Ammon's horn (tissue), 1 donor: ENCODE measurements at regions not wholly inside any gene's neighbourhood (a gene's known extent, or its start where the extent isn't known, plus 50 kb on each side); places are given as distances from the start of the nearest gene placed in this dataset.
A peak's percentile ranks its signal among the peaks of the same experiment; 100 is the strongest.
"Not testable (repeated sequence)": the region's sequence is repeated elsewhere in the genome, so short reads cannot be mapped to it uniquely, and the experiment has no call there.

ENCODE experiments used
- DNase-seq: peaks from one replicate; pipeline ENCODE4 v3.0.0-alpha.2; 2016; ENCODE audit warnings: low spot score

DNA sequence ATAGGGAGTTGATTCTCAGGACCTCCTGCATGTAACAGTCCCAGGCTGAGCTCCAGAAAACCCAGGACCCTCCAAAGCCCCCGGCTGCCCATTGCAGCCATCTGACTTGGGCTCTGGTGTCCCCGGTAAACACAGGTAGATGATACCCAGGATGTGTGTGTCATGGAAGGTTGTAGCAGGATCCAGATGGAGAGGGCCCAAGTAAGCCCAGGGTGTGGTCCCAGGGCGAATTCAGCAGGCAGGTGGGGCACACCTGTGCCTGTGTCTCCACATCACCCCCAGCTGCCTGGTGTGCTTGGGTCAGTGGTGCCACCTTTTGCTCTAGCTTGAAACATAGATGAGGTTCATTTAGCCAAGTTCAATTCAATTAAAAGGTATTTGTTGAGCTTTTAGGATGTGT is 524.1 kb downstream of the GLRX3 start:
- DNase-seq = no peak

DNA sequence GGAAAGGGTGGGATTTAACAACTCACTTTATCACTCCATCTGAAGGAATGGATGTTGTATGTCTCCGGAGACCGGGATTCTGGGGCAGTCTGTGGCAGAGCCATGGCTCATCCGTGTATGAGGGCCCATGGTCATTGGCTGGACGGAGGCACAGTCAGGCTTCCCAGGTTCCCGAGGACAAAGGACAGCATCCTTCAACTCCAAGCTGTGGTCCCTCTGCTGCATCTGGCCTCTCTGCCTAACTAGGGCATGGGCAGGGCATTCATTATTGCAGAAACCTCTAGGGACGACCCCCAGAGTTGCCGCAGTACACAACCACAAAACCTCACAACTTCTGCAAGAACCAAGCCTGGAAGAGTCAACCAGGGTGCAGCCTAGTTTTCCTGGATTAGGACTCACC is 525.2 kb downstream of the GLRX3 start:
- DNase-seq = no peak

DNA sequence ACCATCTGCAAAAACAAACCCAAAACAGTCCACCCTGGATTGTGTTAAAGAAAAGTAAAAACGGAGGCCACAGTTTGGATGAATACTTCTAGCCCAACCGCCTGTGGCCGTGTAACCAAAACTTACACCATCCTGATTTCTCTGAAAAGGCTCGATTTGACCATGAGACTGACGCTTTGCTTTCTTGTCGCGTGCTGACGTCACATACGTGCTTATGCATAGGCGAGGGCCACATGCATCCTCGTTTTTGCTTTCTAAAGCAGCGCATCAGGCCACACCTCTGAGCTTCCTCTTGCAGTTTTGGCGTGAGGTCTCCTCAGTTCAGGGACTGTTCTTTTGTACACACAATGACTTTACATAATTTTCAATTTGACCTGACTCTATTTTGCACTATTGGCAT is 526.6 kb downstream of the GLRX3 start:
- no peak for DNase-seq

DNA sequence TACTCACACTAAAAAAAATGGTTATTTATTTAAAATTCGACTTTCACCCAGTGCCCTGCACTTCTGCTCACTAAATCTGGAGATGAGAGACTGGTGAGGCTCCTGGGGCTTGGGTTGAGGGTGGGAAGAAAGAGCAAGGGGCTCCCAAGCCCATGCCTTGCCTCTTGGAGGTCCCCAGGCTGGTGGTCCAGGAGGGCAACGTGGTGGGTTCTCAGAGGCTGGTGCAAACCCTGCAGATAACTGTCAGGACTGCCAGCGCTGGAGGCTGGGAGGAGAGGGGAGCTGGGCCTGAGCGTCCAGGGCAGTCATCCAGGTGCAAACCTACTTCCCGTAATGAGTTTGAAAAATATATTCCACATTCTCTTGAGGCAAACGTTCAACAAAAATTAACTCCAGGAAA is 528.3 kb downstream of the GLRX3 start:
- DNase-seq = no peak

DNA sequence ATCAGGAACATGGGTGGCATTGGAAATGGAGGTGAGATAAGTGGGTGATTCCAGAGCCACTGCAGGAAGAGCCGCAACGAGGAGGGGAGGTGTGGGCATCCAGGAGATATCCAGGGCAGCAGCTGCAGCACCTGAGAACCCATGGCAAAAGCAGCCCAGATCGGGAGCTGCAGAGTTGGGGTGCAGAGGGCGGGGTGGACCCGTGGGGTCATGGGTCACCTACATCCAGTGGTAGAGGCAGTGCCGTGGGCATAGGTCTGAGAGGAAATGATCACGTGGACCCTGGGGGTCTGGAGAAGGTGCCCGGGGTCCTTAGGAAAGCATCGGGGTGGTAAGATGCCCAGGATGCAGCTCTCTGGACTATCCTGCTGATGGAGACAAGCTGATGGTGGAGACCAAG is 530.0 kb downstream of the GLRX3 start:
- no peak for DNase-seq

DNA sequence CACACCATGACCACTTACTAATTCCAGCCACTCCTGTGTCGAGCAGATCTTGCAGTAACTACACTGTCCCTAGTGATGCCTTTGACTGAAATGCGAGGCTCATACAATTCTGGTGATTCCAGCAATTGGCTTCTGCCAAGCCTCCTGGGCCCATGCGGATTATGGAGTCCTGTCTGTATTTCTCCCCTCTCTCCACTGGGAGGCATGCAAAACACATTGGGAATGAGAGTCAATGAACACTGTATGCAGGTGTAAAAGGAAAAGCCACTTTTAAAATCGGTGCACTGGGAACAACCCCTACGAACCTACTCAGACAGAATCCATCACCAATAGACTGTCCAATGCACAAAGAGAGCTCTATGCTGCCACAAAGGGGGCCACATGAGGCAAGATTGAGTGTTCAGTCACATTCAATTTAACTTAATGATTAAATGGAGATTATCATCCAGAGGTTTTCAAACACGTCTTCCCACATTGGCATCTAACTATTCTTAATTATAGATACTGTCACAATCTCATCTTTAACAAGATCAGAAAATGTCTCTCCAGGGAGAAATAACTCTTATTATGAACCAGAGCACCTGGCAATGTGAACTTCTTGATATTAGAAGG is 550.6 kb downstream of the GLRX3 start:
- DNase-seq = peak; percentile 29

DNA sequence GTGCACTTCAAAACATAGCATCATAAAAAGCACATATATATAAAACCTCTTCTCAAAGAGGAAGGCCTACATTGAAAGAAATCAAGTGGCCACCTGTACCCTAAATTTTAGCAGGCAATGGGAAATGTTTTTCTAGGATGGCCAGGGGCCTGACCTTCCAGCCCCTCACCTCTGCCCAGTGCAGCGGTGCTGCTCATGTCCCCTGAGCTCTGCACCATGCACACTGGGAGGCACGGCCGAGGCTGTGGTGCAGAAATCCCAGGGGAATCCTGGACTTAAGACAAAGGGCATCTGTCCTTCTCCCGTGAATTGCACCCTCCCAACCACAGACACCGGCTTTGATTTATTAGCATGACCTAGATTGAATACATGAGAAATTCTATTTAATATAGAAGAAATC is 551.4 kb downstream of the GLRX3 start:
- DNase-seq = no peak

DNA sequence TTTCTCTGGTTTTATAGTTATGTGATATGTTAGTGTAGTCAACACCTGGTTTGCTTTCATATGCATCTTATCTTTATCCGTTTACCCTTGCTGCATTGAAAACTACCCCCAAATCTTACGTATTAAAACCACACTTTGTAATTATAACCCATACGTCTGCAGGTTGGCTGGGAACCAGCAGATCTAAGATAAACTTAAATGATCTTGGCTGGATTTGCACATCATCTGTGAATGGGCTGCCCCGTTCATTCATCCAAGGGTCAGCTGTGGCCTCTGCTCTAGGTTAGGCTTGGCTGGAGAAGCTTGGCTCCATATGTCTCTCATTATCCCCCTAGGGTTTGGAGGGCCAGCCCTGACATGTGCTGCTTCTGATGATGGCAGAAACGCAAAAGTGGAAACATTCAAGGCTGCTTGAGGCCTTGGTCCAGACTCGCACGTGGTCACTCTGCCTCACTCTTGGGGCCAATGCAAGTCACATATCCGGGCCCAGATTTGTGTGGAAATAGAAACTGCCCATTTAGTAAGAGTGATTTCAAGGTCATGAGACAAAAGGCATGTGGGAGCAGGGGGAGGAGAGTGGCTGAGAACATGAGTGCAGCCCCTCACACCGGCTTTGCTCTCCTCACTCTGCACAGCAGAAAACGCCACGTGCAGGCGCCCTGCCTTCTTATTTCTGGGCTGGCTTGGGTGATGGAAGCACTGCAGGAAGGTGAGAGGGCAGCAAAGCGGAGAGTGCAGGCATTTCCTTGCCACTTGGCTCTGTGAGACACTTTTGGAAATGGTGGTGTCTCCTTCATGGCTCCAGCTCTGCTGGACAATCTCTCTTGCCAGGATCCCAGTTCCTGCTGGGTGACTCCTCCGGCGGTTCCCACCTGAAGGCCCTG is 553.8 kb downstream of the GLRX3 start:
- no peak for DNase-seq

DNA sequence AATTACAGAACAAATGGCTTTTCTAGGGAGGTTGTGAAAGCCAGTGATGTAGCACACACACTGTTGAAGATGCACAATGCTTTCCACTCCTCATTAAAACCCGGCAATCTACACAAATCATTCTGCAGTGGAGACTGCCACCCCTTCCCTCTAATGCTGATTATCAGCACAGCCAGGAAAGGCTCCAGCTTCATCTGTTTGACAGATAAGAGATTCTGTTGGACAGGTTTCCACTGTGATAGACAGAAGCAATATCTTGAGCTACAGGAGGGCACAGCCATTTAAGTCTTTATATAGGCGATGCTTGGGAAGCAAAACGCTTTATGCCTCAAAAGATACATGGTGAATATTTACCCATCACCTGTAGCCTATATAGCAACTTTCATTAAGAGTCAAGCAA is 555.6 kb downstream of the GLRX3 start:
- DNase-seq = no peak

DNA sequence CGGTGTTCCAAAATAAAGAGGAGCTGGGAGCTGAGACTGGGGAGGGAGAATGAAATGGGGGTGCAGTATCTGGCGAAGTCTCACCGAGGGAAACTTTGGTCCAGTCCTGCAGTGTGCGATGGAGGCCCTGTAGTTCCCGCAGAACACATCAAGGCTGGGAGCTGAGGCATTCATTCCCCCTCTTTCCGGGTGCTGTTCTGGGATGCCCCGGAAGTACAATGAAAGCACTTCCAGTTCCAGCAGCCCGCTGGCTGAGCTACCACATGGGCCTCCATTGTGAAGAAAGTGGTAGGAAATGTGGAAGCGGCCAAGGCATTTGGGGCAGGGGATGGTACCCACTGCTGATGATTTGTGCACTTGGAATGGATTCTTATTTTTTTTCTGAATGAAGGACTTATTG is 560.7 kb downstream of the GLRX3 start:
- DNase-seq = no peak

DNA sequence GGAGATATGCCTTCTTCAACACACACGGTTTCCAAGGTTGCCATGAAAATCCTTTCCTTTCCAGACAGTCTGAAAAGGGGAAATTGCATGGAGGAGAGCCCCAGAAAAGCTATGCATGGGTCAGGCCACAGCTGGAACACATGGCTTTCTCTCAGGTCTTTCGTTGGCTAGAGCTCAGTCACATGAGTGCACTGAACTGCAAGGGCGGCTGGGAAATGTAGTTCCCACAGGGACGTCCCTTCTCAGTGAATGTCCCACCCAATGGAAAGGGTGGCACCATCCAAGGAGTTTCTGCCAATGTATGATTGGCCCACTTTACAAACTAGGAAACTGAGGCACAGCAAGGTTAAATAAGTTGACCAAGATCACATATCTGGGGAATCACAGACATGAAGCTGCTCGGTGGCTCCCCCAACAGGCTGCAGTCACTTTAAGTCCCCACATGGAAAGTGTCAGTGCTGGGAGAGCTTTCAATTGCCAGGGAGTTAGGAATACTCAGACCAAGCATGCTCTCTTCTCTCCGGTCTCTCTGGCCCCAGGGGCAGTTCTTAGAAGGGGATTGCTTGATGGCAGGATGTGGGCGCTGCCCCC is 571.3 kb downstream of the GLRX3 start:
- no peak for DNase-seq

DNA sequence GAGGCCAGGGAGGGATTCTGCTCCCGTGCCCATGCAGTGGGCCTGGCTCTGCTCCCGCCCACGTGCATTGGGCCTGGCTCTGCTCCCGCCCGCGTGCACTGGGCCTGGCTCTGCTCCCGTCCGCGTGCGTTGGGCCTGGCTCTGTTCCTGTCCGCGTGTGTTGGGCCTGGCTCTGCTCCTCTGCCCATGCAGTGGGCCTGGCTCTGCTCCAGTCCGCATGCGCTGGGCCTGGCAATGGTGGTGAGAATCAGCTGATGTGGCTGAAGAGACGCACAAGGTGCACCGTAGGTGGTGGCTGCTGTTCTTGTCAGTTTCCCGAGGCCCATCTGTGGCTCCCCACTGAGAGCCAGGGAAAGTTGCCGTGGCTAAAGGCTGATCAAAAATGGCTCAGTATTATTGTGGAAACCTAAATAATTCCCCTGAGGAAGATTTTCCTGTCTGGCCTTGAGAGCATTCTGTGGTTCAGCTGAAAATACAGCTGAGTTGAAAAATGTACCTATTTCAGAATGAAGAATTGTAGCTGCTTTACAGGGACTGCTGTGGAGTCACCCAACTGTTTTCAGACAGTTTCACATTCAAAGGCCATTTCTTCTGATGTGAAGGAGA is 572.4 kb downstream of the GLRX3 start:
- no peak for DNase-seq

DNA sequence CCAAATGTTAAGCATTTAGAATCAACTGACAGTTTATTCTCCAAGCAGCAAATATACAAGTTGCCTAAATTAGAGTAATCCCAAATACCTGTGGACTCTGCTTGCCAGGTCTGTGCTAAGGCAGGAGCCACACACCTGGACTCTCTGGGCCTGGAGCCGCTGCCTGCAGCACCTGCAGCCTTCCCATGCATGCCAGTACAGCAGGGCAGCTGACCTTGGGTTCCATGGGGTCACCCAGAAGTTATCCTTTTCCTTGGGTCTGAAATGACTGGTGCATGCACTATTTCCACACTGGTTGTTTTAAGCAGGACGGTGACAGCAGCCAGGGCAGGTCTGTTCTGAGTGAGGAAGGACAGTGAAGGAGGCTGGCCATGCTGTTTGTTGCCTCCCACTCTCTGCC is 573.2 kb downstream of the GLRX3 start:
- DNase-seq = no peak

DNA sequence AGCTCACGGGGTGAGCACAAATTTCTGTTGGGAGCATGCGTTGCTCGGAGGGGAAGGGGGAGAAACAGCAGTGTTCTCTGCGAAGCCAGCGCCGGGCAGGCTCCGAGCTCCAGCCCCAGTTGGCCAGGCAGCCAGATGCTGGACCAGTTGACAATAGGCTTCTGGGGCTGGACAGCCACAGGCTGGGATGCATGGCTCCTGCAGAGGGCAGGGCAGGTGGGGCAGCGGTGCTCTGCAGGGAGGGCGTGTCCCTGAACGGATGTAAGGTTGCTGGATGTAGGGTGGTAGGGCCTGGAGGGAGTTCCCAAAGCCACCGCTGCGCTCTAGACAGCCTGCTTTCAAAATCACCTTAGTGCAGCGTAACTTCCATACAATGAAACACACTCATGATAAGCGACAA is 574.9 kb downstream of the GLRX3 start:
- no peak for DNase-seq

DNA sequence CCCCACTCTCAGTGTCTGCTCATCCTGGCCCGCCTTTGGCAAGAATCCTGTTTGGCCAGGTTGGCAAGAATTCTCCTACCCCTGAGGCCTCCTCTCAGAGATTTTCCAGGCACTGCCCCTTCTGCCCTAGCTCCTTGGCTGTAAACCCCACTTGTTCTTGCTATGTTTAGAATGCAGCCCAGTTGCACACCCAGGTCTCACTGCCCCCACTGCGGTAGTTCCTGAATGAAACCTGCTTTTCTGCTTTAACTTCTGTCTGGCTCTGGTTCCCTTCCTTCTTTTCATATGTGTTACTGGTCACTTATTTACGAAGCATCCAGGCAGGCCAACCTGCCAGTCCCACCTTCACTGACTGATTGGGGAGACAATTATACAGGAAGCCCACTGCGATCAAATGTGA is 576.9 kb downstream of the GLRX3 start:
- peak; percentile 40 for DNase-seq

DNA sequence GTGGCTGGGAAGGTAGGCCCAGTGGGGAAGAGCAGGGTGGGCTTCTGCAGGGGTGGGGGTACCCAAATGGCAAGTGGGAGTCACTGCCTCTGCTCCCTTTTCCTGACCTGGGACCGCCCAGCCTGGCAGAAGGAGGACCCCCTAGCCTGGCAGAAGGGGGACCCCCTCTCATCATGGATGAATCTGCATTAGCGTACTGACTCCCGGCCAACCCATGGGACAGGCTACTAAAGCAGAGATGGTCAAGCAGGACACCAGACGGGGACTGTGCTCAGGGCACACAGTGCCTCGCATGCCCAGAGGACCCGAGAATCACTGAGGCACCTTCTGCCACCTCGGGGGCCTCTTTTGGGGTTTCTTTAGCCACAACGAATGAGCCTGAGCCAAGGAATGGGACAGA is 577.5 kb downstream of the GLRX3 start:
- DNase-seq = no peak

DNA sequence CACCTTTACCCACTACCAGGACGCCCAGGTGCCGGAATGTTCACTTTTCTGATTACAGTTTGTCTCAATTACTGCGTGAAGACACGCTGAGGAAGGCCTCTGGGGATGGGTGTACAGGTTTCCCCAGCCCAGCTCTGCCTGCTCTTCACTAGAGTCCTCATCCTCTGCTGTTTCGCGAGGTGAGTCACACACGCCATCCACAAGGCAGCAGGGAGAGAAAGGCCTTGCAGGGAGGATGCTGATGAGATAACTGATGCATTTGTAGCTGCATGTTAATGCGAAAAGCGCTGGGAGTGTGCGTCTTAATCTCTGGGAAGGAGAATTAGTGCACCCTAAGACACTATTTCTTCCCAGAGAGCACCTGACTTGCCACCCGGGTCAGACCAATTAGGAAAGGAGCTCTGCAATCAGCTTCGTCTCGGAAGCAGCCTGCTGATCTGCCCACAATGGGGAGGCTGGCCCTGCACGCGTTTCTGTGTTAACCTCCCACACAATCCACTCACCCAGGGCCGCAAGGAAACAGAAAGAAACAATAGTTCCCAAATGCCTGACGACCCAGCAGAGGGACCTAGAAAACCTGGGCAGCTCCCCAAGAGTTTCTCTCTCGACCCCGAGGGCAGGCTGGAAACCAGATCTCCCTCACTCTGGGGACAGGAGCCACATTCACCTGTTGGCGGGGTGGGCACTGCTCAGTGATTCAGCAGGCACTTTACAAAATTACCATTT is 578.7 kb downstream of the GLRX3 start:
- DNase-seq = peak; percentile 43

DNA sequence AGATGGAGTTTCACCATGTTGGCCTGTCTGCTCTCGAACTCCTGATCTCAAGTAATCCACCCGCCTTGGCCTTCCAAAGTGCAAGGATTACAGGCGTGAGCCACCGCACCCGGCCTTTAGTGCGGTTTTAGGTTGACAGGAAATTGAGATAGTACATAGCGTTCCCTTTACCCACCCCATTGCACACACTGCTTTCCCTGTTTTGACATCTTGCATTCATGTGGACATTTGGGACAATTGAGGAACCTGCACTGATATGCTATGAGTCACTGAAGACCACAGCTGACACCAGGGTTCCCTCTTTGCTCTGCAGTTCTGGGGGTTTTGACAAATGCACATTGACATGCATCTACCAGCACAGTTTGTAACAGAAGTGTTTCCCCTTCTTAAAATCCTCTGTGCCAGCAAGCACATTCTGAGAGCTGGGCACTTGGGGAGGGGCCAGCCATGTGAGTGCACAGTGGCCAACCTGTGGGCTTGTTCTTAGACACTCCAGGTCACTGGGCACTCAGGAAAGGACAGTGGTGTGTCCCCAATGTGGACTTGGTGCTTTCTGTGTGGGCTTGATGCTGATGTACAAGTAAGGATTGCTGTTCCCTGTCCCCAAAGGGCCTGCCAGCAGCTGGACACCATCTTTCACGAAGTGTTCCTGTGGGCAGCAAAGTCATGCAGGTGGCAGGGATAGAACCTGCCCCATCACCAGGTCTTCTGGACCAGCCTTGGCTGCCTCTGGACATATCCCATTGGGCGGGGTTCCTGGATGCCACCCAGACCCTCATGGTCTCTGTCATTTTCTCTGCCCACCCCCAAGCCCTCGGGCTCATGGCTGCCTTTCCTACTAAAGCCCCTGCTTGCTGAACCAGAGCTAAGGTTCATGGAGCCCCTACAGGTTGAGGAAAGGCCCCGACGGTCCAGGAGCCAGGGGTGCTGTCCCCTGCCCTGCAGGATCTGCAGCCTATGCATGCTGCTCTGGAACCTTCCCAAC is 579.8 kb downstream of the GLRX3 start:
- DNase-seq = peak; percentile 60

DNA sequence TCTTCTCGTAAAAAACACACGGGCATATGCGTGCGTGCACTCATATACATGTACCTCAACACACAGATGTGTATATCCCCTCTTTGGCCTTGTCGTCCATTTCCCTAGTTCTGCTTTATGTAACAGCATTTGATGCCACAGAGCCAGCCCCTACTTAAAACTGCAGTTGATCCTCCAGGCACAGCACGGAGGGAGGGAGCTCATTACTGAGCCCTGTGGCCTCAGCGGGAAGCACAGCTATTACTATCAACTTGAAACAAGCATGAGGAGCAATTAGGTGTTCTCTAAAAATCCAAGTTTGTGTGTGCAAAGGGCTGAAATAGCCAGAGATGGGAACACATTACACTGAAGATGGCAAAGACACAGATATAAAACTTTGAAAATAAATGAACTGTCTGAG is 580.9 kb downstream of the GLRX3 start:
- DNase-seq = peak; percentile 23

DNA sequence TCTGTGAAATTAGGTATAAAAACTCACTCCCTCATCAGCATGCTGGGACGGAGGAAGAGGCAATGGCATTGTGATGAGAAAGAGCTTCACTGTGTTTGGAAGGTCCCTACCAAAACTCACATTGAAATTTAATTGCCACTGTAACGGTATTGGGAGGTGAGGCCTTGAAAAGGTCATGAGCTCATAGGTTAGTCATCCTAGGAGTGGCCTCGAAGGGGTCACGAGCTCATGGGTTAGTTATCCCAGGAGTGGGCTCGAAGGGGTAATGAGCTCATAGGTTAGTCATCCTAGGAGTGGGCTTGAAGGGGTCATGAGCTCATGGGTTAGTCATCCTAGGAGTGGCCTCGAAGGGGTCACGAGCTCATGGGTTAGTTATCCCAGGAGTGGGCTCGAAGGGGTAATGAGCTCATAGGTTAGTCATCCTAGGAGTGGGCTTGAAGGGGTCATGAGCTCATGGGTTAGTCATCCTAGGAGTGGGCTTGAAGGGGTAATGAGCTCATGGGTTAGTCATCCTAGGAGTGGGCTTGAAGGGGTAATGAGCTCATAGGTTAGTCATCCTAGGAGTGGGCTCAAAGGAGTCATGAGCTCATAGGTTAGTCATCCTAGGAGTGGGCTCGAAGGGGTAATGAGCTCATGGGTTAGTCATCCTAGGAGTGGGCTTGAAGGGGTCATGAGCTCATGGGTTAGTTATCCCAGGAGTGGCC is 582.7 kb downstream of the GLRX3 start:
- DNase-seq = not testable (repeated sequence)

DNA sequence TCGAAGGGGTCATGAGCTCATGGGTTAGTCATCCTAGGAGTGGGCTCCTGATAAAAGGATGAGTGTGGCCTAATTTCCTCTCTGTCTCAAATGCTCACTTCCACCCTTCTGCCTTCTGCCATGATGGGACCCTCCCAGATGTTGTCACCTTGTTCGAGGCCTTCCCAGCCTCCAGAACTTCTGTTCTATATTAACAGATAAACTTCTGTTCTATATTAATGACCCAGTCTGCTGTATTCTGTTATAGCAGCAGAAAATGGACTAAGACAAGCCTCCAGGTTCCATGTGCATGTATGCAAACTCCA is 583.2 kb downstream of the GLRX3 start:
- DNase-seq = no peak
